ELR (cell line): ENCODE measurements at regions not wholly inside any gene's neighbourhood (a gene's known extent, or its start where the extent isn't known, plus 50 kb on each side); places are given as distances from the start of the nearest gene placed in this dataset.
A peak's percentile ranks its signal among the peaks of the same experiment; 100 is the strongest.
"Not testable (repeated sequence)": the region's sequence is repeated elsewhere in the genome, so short reads cannot be mapped to it uniquely, and the experiment has no call there.

Experiments
- DNase-seq: peaks from one replicate; pipeline ENCODE4 v3.0.0-alpha.2; 2015; ENCODE audit warnings: low read depth

DNA sequence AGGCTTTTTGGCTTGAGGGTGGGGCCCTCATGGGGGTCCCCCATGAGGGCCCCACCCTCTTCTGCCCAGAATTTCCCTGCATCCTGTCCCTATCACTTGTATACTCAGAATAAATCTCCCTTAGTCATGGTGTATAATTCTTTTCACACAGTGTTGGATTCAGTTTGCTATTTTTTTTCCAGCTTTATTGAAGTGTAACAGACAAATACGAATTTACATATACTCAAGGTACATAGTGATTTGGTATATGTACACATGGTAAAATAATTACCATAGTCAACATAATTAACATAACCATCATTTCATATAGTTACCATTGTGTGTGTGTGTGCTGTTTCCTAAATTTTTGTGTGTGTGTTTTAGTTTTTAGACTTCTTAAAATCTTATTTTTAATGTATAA lies 289.4 kb downstream of the CNTNAP3B start:
- not testable (repeated sequence) for DNase-seq

DNA sequence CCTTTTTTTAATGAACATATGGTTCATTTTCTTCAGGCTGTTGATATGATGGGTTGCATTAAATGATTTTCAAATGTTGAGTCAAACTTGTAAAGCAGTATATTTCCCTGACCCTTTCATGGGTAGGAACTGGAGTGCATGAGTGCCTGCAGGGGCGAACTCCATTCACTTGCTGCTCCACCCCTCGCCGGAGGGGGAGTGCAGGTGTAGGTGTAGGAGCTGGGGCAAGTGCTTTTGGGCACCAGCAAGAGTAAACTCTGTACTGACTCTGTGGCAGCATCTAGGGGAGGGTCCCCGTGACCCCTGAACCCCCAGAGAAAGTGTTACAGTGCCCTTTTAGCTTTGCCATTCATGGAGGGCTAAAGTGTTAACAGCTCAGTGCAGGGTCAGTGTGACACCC lies 290.3 kb downstream of the CNTNAP3B start:
- not testable (repeated sequence) for DNase-seq

DNA sequence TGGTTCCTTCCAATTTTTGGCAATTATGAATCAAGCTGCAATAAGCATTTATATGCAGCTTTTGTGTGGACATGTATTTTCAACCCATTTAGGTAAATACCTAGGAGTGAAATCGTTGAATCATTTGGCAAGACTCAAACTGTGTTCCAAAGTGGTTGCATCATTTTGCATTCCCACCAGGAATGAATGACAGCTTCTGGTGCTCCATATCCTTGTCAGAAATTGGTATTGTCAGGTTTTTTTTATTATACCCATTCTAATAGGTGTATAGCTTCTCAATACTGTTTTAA lies 290.7 kb downstream of the CNTNAP3B start:
- DNase-seq: not testable (repeated sequence)

DNA sequence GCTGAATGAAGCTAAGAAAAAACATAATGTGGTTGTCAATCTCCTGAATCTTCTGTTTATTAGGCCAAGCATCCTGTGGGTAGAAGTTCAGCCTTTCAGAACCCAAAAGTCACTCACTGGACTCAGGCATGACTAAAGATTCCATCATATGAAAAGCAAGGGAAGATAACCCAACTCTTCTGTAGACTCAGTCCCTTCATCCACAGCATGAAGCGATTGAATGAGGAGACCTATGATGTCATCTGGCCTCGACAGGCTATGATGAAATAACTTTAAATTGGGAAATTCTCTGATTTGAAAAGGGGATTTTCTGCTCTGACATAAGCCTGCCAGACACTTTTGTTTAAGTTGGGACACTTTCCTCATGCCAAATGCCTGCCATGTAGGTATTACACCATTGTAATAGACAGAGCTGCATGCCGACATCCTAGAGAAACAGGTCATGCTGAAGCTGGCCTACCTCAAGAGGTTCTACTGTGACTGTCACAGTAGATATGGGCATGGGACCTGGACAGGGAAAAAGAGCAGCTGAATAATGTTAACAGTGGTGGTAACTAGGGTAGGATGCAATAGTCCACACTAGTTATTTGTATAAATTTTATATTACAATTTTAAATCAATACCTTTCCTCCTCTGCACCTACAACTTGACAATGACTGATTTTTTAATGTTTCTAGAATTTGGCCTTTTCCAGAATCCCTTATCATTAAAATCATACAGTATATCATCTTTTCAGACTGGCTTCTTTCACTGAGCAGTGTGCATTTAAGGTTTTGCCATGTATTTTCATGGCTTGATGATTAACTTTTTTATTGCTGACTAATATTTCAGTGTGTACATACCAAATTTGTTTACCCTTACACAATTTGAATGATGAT lies 291.3 kb downstream of the CNTNAP3B start:
- not testable (repeated sequence) for DNase-seq

DNA sequence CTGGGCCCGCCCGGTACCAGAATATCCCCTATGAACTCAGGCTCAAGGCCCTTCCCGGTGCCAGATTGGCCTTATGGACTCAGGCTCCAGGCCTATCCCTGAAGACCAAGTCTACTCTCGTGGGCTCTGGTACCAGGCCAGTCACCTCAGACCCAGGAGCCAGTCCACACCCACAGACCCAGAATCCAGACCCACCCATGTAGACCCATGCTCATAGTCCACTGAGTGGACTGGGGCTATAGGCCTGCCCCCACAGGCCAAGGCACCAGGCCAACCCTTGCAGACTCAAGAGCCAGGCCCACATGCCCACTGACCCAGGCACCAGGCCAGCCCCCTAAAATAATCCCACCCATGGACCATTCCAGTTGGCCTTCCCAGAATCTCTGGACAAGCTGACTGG lies 296.1 kb downstream of the CNTNAP3B start:
- not testable (repeated sequence) for DNase-seq

DNA sequence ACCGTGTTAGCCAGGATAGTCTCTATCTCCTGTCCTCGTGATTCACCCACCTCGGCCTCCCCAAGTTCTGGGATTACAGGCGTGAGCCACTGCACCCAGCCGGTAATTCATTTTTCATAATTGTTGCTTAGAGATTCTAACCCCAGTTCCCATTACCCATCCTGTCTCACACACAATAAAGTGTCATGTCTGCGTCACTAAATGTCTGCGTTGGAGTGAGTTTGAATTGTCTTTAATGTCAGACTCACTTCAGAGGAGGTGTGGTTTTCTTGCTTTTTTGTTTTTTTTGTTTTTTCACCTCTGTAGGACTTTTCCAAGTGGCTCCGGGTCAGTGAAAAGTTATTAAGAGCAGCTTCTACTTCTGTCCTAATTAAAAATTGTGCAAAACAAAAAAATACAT lies 304.5 kb downstream of the CNTNAP3B start:
- DNase-seq: not testable (repeated sequence)

DNA sequence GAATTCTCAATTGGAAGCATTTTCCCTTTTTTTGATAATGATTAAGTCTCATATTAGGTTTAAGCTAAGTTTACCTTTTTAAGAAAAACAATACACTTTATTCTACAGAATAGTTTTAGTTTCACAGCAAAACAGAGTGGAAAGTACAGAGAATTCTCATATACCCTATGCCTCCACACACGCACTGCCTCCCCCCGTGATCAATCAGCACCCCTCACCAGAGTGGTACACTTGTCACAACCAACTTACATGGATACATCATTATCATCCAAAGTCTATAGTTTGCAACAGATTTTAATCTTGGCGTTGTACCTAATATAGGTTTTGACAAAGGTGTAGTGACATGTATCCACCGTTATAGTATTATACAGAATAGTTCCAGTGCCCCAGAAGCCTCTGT lies 326.5 kb downstream of the CNTNAP3B start:
- not testable (repeated sequence) for DNase-seq

DNA sequence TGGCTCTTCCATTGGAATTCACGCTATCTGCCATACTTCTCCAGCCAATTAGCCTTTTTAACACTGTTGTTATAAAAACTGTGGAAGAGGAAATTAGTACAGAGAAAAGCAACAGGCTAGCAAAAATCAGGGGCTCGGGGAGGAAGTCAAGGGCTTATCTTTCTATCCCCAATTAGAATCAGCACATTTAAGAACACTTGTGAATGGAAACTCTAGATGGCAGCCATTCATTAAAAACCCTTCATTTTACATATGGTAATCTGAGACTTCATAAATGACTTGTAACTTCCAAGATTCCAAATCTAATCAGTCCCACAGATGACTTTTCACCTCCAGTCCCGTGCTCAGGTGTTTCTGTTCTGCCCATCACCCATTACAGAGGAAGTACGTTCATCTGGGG lies 330.5 kb downstream of the CNTNAP3B start:
- peak; percentile 5 for DNase-seq

DNA sequence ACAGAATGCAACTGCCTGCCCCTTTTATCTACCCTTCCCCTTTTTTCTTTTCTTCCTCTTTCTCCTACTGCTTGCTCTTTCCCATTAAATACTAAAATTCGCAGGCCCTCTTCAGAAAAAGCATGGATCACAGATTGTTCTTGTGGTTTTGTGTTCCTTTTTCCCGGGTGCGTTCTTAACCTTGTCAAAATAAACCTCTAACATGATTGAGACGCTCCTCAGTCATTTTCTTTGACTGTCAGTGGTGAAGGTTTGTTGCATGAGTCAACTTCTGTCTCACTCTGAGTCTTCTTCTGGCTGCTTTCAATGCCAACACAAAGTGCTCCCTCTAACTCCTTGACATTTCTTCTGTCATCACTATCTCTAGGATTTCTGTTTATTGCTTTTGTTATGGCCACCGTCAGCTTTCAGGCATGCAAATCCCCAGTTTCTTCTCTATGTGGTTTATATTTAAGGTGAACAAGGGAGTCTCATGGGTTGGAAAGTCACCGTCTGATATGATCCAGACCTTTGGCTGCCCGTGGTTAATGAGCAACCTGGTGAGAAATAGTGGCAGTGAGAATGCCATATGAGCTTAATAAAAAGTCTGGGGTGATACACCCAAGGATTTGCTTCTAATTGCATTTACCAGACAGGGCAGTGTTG lies 338.4 kb downstream of the CNTNAP3B start:
- peak; percentile 28 for DNase-seq

DNA sequence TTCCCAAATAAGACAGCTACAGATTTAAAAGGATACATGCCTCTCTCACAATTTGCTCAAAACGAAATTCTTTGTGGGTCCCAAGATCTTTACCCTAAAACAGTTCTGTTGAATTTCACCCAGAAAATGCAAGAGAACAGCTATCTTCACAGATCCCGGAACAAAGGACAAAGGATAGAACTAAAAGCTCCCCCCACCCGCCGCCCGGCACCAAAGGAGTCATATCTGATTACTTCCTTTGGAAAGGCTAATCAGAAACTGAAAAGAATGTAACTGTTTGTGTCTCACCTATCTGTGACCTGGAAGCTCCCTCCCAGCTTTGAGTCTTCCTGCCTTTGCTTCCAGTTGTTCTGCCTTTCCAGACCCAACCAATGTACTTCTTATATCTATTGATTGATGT lies 339.2 kb downstream of the CNTNAP3B start:
- not testable (repeated sequence) for DNase-seq

DNA sequence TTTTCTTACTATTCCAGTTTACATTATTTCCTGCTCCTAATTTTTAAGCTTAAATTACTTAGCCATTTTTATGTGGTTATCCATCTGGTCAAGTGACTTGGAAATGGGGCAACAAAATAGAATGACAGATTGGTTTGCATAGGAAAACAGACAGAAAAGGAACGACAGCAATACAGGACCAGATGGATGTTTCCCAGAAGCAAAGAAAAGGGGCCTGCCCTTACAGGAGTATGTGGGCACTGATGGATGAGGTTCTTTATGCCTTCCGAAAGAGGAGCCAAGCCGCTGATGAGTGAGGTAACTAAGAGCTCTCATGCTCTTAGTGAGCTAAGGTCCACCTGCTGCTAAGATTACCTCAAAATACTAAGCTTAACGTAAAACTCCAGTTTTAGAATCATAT lies 339.8 kb downstream of the CNTNAP3B start:
- DNase-seq: not testable (repeated sequence)

DNA sequence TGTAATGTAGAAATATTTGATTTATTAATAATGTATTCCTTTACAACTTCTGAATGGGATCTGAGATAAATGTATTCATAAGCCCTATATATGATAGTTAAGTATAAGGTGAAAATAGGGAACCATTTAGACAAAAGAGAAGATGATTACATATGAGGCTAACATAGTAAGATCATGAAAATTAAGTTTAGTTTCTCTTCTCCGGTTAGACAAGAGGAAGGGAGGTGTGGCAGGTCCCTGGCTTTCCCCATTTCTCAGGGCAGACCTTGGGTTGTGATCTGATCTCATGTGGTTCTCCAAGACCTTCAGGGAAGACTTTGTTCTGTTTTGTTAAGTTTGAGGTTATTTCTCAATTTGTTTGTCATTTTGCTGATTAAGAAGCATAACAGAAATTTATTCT lies 341.3 kb downstream of the CNTNAP3B start:
- not testable (repeated sequence) for DNase-seq

DNA sequence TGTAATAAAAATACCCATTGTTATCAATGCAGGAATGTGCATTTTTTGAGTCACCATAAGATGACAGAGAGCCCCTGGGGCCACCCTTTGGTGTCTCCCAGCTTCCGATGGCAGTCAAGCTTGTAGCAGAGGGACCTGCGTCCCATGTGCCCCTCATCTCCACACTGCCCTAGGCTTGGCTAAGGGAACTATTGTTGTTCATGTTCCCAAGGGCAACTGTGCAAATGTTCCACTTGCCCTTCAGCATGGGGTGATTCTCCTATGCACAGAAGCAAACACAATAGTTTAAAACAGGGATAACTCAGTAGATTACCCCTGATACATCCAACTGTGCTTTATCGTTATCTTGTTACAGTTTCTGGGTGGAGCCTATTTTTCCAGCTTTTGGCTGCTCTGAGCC lies 342.0 kb downstream of the CNTNAP3B start:
- not testable (repeated sequence) for DNase-seq

DNA sequence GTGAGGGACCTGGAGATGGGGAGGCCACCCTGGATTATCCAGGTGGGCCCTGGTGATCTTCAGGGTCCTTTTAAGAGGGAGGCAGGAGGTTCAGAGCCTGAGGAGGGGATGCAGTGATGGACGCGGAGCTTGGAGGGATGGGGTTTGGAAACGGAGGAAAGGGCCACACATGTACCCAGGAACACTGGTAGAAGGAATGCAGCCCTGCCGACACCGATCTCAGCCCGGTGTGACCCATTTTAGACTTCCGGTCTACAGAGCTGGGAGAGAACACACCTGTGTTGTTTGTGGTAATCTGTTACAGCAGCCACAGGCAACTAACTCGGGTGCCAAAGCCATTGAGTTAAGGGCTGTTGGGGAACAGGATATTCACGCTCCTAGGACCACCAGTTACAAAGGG lies 345.2 kb downstream of the CNTNAP3B start:
- DNase-seq: not testable (repeated sequence)

DNA sequence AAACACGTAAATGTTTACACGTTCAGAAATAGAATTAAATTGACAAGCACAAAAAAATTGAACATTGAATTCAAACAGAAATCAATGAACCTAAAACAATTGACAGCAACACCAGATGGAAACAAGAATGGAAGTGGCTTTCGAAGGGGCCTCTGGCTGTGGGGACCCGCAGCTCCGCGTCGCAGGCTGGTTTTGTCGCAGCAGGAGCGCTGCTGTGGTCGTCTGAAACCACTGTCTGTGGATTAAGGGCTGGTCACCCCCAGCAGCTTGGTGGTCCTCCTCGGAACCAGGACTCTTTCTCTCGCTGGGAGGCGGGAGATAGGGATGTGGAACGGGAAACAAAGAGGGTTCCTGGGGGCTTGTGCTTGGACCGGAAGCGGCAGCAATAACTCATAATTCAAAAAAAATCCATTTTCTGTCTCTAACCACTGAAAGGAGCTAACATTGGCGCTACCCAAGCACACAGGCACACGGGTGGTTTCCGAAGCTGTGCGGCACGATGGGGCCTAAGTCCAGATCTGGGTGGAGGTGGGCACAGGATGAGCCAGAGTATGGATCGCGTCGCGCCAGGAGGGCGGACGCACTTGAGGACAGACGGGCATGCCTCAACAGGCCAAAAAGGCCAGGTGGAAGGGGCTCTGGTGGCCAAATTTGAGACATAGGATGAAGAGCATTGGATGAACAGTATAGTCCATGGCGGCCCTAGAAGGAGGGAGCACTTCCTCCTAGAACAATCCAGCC lies 346.0 kb downstream of the CNTNAP3B start:
- not testable (repeated sequence) for DNase-seq

DNA sequence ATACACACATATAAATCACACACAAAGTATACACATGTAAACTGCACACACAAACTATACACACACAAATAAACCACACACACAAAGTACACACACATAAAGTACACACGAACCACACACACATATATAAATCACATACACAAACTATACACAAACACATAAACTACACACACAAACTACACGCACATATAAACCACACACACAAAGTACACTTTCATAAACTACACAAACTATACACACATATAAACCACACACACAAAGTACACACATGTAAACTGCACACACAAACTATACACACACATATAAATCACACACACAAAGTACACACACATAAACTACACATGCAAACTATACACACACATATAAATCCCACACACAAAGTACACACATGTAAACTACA lies 347.3 kb downstream of the CNTNAP3B start:
- not testable (repeated sequence) for DNase-seq

DNA sequence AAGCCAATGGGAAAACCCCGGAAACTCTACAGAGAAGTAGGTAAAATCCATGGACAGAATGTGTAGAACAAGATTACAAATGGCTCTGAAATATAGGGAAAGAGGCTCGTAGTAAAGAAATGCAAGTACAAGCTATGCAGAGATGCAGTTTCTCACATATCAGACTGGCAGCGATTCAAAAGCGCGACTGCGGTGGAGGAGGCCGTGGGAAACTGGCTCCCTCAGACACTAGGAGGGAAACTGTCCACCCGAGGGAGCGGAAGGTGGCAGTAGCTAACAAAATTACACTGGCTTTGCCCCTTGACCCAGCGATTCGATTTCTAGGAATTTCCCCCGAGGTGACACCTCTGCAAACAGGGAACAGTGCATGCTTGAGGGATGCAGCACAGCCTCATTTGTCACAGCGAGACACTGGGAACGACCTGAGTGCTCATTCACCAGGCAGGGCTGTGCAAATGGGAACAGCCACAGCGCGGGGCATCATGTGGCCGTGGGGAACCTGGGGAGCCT lies 349.3 kb downstream of the CNTNAP3B start:
- not testable (repeated sequence) for DNase-seq

DNA sequence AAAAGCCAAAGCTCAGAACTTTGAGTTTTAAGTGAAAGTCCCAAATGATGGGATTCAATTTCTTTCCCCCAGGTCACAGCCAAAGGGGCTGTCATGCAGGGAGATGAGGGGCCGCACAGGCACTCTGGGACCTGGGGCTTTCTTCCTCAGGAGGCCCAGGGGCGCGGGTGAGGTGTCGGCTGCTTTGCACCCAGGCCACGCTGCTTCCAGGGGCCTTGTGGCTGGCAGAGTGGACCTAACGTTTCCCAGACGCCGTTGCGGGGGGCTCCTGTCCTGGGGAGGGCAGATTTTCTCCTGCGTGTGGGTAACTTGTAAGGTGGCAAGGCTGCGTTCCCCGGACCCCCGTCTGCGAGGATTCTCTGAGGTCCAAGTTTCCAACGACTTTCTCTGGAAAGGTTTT lies 350.0 kb downstream of the CNTNAP3B start:
- not testable (repeated sequence) for DNase-seq

DNA sequence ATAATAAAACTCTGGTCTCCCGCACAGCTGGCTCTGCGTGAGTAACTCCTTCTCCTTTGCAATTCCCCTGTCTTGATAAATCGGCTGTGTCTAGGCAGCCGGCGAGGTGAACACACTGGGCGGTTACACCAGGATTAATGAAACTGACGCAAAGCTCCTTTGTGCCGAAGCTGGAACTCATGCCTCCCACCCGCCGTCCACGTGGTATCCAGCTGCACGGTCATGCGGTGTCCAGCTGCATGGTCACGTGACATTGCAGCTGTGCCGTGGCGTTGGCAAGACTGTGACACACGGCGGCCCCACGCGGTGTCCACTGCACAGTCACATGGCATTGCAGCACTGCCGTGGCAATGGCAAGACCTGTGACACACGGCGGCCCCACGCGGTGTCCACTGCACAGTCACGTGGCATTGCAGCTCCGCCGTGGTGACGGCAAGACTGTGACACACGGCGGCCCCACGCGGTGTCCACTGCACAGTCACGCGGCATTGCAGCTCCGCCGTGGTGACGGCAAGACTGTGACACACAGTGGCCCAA lies 350.6 kb downstream of the CNTNAP3B start:
- not testable (repeated sequence) for DNase-seq

DNA sequence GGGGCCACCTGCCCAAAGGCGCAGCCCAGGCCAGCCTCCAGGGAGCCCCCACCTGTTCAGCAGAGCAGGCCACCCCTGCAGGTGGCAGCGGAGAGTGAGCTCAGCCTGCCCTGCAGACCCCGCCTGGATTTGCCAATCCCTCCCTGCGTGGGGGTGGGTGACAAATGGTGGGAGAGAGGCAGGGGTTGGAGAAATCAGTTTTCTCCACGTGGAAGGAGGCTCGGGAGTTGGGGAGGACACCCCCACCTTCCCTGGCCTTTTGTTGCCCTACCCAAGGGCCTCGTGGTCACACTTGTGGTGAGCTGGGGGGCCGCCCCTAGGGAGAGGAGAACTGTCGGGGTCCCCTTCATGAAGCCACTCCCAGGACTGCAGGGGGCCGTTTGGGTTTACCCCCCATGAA lies 351.7 kb downstream of the CNTNAP3B start:
- DNase-seq: not testable (repeated sequence)

DNA sequence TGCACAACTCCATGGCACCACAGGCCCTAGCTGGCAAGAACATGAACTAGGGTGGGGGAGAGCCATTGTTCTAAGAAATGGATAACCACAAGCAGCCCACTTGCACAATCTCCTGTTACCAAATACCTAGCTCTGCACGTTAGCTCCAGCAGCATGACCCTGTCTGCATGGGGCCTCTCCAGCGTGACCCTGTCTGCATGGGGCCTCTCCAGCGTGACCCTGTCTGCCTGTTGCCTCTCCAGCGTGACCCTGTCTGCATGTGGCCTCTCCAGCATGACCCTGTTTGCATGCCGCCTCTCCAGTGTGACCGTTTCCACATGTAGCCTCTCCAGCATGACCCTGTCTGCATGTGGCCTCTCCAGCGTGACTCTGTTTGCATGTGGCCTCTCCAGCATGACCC lies 356.7 kb downstream of the CNTNAP3B start:
- not testable (repeated sequence) for DNase-seq

DNA sequence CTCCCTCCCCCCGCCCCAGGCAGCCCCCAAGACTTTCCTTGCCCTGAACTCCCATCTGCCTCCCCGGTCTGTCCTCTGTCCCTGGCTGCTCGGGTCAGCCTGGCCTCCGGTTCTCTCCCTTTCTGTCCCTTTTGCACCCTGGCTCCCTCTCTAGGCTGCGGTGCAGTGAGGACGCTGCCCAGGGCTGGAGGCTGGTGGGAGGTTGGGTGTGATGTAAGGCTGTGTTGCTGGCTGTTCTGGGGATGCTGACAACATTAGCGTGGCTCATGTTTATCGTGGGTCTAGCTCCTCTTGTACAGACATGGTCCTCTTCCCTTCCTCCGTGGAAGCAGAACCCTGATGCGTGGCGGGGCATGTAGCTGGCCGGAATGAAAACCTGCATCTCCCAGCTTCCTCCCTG lies 357.5 kb downstream of the CNTNAP3B start:
- DNase-seq: not testable (repeated sequence)
